ENCODE measurements at regions not wholly inside any gene's neighbourhood (a gene's known extent, or its start where the extent isn't known, plus 50 kb on each side); places are given as distances from the start of the nearest gene placed in this dataset.

DNA sequence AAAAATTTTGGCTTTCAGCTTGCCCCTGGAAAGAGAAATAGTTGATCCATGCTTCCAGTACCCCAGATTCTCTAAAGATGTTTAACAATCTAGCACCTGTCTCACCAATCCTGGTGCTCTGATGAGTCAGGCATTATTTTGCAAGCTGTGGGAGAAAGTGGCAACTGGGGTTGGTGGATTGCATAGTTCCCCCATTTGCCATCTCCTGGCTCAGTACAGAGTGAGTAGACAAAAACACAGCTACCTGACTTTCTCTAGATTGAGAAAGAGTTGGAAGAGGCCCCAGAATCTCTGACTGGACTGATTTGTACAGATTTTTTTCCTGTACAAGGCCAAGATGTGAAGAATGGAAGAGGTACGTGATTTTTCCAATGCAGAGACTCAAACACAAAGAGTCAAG is 75.1 kb upstream of the NEGR1 start:
- ChIA-PET POLR2A (no interaction called here), RAD21 (ENCODE audit: unreplicated experiment) (no interaction called here), CTCF (no interaction called here), SMC1A (ENCODE audit: uncharacterized antibody, unreplicated experiment) (no interaction called here)
- Histone ChIP-seq H2AFZ (ENCODE audit: control insufficient read depth, low read depth, low read length) (no peak overlapping the region), H3K9ac (ENCODE audit: control insufficient read depth, insufficient read depth, low read length) (no peak overlapping the region), H3K9me3 (replicated peaks; ENCODE audit: control insufficient read depth, insufficient read depth, low read length) (no peaks in the 10 kb centered on the region), H4K20me1 (ENCODE audit: control insufficient read depth, insufficient read depth) (no peaks in the 10 kb centered on the region), H3K27ac (ENCODE audit: control insufficient read depth, insufficient read depth) (no peak overlapping the region), H3K79me2 (ENCODE audit: control insufficient read depth, insufficient read depth, low read length) (no peaks in the 10 kb centered on the region), H3K27me3 (replicated peaks in 1 of 2; ENCODE audit: control insufficient read depth in 2 of 2, insufficient read depth in 2 of 2, low read length in 1 of 2) (no peaks in the 10 kb centered on the region), H3K36me3 (ENCODE audit: control insufficient read depth in 2 of 2, insufficient read depth in 2 of 2, low read length in 1 of 2) (no peaks in the 10 kb centered on the region), H3K4me1 (ENCODE audit: control insufficient read depth, insufficient read depth, low read length) (no peaks in the 10 kb centered on the region), H3K4me3 (no peak overlapping the region), H3K4me2 (ENCODE audit: control insufficient read depth, insufficient read depth) (no peak overlapping the region)
- DNase-seq (ENCODE audit: low read depth, low spot score) (no peak), ATAC-seq (no peak), FAIRE-seq (no peak)
- BruUV-seq (replicated peaks) = no TSS peak
- in situ Hi-C loops (cut with MboI) = no loop called here
- intact Hi-C loops (cut with micrococcal nuclease; ENCODE audit: unreplicated experiment) = no loop called here
- TF ChIP-seq SPI1 (IDR thresholded peaks at IDR 0.05; ENCODE audit: borderline replicate concordance, insufficient read depth, low read depth, low read length) (no peak), RBBP5 (conservative IDR thresholded peaks at IDR 0.05) (no peak), NR2F1 (conservative IDR thresholded peaks at IDR 0.05) (no peak), HDGF (IDR thresholded peaks at IDR 0.05) (no peak), ZZZ3 (IDR thresholded peaks at IDR 0.05; ENCODE audit: control insufficient read depth, insufficient read length, low read depth) (no peak), KAT2A (conservative IDR thresholded peaks at IDR 0.05; ENCODE audit: control insufficient read depth, low read depth, low read length) (no peak), POLR2A (IDR thresholded peaks at IDR 0.05; ENCODE audit: low read depth, low read length) (no peak), HDAC6 (IDR thresholded peaks at IDR 0.05; ENCODE audit: unreplicated experiment) (no peak), HCFC1 (IDR thresholded peaks at IDR 0.05; ENCODE audit: low read length) (no peak), NFYB (IDR thresholded peaks at IDR 0.05; ENCODE audit: insufficient read depth, low read depth, low read length) (no peak), EED (IDR thresholded peaks at IDR 0.05; ENCODE audit: low read depth) (no peak), GATAD2B (conservative IDR thresholded peaks at IDR 0.05; ENCODE audit: low read depth) (no peak), NR2C2 (IDR thresholded peaks at IDR 0.05; ENCODE audit: borderline replicate concordance, control insufficient read depth, insufficient read length, low read depth) (no peak), CHD1 (IDR thresholded peaks at IDR 0.05; ENCODE audit: low read depth, low read length) (no peak), TAF1 (IDR thresholded peaks at IDR 0.05; ENCODE audit: borderline replicate concordance, low read depth, low read length) (no peak), SMAD1 (IDR thresholded peaks at IDR 0.05; ENCODE audit: low read depth, partially characterized antibody) (no peak)
- TF ChIP-seq, protein P1, sequence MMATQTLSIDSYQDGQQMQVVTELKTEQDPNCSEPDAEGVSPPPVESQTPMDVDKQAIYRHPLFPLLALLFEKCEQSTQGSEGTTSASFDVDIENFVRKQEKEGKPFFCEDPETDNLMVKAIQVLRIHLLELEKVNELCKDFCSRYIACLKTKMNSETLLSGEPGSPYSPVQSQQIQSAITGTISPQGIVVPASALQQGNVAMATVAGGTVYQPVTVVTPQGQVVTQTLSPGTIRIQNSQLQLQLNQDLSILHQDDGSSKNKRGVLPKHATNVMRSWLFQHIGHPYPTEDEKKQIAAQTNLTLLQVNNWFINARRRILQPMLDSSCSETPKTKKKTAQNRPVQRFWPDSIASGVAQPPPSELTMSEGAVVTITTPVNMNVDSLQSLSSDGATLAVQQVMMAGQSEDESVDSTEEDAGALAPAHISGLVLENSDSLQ (IDR thresholded peaks at IDR 0.05) = no peak
- 0% methylated on average over 1 of the region's 1 CpG for WGBS (ENCODE audit: insufficient coverage, insufficient replicate concordance, low lambda C conversion rate, missing lambda C conversion rate)
